Hippocampal formation (tissue), 2 donors: ENCODE measurements at regions not wholly inside any gene's neighbourhood (a gene's known extent, or its start where the extent isn't known, plus 50 kb on each side); places are given as distances from the start of the nearest gene placed in this dataset.

Experiments used
- DNase-seq, 2 donors: peaks; one replicate each; lab custom pipeline; 2025; lab: John Stamatoyannopoulos, UW

GRCh38 chr14:101467181-101467926 is 93.9 kb upstream of the DIO3 start:
- DNase-seq: no peak

GRCh38 chr14:101469382-101470247 is 91.7 kb upstream of the DIO3 start:
- DNase-seq: no peak

GRCh38 chr14:101470266-101470665 is 91.0 kb upstream of the DIO3 start:
- DNase-seq: no peak

- no peak for DNase-seq
Observed at GRCh38 chr14:101471723-101472517, 89.4 kb upstream of the DIO3 start.

GRCh38 chr14:101472518-101472849 is 88.8 kb upstream of the DIO3 start:
- DNase-seq: no peak

- no peak for DNase-seq
Observed at GRCh38 chr14:101473045-101473729, 88.1 kb upstream of the DIO3 start.

GRCh38 chr14:101473795-101474562 is 87.3 kb upstream of the DIO3 start:
- DNase-seq: no peak

- DNase-seq: no peak
Observed at GRCh38 chr14:101474563-101475455, 86.5 kb upstream of the DIO3 start.

- no peak for DNase-seq
Observed at GRCh38 chr14:101475456-101476257, 85.6 kb upstream of the DIO3 start.

GRCh38 chr14:101476258-101476915 is 84.9 kb upstream of the DIO3 start:
- DNase-seq: no peak

GRCh38 chr14:101476916-101477553 is 84.3 kb upstream of the DIO3 start:
- no peak for DNase-seq

- no peak for DNase-seq
Observed at GRCh38 chr14:101477648-101478047, 83.6 kb upstream of the DIO3 start.

- no peak for DNase-seq
Observed at GRCh38 chr14:101478096-101478495, 83.2 kb upstream of the DIO3 start.

GRCh38 chr14:101478796-101479410 is 82.4 kb upstream of the DIO3 start:
- DNase-seq: no peak

- no peak for DNase-seq
Observed at GRCh38 chr14:101480022-101480746, 81.1 kb upstream of the DIO3 start.

- no peak for DNase-seq
Observed at GRCh38 chr14:101480747-101481530, 80.4 kb upstream of the DIO3 start.
